HCT116 (cell line): ENCODE measurements at regions not wholly inside any gene's neighbourhood (a gene's known extent, or its start where the extent isn't known, plus 50 kb on each side); places are given as distances from the start of the nearest gene placed in this dataset.

ENCODE experiments used
- ATAC-seq: fragments of 200-7000 bp; cut with Tn5 transposase; 2 replicates; pipeline ENCODE4 v1.9.1; 2020; ENCODE audit warnings: mild to moderate bottlenecking, moderate library complexity
- BruUV-seq: library from RNA; stranded (reverse); fragments of 400-500 nt; replicated peaks from 2 replicates; lab custom pipeline; 2021; lab: Mats Ljungman, UMichigan
- CTCF ChIA-PET: fragments of 300-600 bp; sonication (Branson Sonifier 250); formaldehyde crosslinking; loops from one replicate; lab custom pipeline; 2021; ENCODE audit warnings: antibody characterized with exemption; lab: Charles Lee
- POLR2A ChIA-PET: fragments of 300-600, 350-600 bp; sonication (Branson Sonifier 250); formaldehyde crosslinking; loops from one replicate; lab custom pipeline; 2021; ENCODE audit warnings: antibody characterized with exemption; lab: Charles Lee
- RAD21 ChIA-PET, 2 experiments: fragments of 300-600 bp; sonication (Branson Sonifier 250); formaldehyde crosslinking; loops; one replicate each; lab custom pipeline; 2023; ENCODE audit warnings: low total read pairs in 2 of 2; ENCODE audit not compliant: uncharacterized antibody in 2 of 2, unreplicated experiment in 2 of 2, low non-redundant PET in 1 of 2; lab: Charles Lee
- DNase-seq: peaks from one replicate; pipeline ENCODE4 v3.0.0-alpha.2; 2010; ENCODE audit warnings: low read depth, low spot score
- H2AFZ ChIP-seq: fragments of 200-600 bp; shearing (Covaris generic), sonication (generic); 2 replicates; pipeline ENCODE4 v1.6.1; 2017; ENCODE audit warnings: low read depth, mixed run types, mixed read lengths, antibody characterized with exemption, low read length; ENCODE audit not compliant: poor library complexity, severe bottlenecking
- H3K27ac ChIP-seq: 2 replicates; pipeline ENCODE4 v1.5.1; 2012; ENCODE audit warnings: low read depth, low read length
- H3K27me3 ChIP-seq: fragments of 200-600 bp; sonication (generic); 2 replicates; pipeline ENCODE4 v1.6.1; 2016; ENCODE audit warnings: mixed run types, low read length, mixed read lengths; ENCODE audit not compliant: insufficient read depth
- H3K36me3 ChIP-seq, 2 experiments: fragments of 200-500 bp in 1 of 2; fragments of 200-600 bp in 1 of 2; sonication (Bioruptor generic) in 1 of 2; sonication (generic) in 1 of 2; 2 replicates each; pipeline versions ENCODE4 v1.5.1 to v1.6.1; 2014 to 2016; ENCODE audit warnings: low read length in 2 of 2, inconsistent platforms in 1 of 2, mixed read lengths in 1 of 2, mixed run types in 1 of 2; ENCODE audit not compliant: insufficient read depth in 2 of 2, control insufficient read depth in 1 of 2
- H3K4me1 ChIP-seq, 2 experiments: fragments of 200-600 bp in 1 of 2; sonication (generic) in 1 of 2; 2 replicates each; pipeline versions ENCODE4 v1.5.1 to v1.6.1; 2012 to 2017; ENCODE audit warnings: low read length in 2 of 2, inconsistent platforms in 1 of 2, mild to moderate bottlenecking in 1 of 2, mixed read lengths in 1 of 2, mixed run types in 1 of 2, moderate library complexity in 1 of 2; ENCODE audit not compliant: insufficient read depth in 2 of 2, control insufficient read depth in 1 of 2
- H3K4me2 ChIP-seq: fragments of 200-600 bp; sonication (generic); 2 replicates; pipeline ENCODE4 v1.6.1; 2017; ENCODE audit warnings: mixed run types, low read length, mixed read lengths
- H3K4me3 ChIP-seq, 2 experiments: fragments of 200-600 bp in 1 of 2; sonication (generic) in 1 of 2; replicated peaks in 1 of 2; 2 replicates each; pipeline ENCODE4 v1.5.1; 2011 to 2016; ENCODE audit warnings: low read length in 2 of 2, control low read depth in 1 of 2, low read depth in 1 of 2, mild to moderate bottlenecking in 1 of 2, mixed read lengths in 1 of 2, mixed run types in 1 of 2
- H3K79me2 ChIP-seq: fragments of 200-600 bp; sonication (generic); 2 replicates; pipeline ENCODE4 v1.6.1; 2017; ENCODE audit warnings: mild to moderate bottlenecking, mixed run types, low read length, moderate library complexity, mixed read lengths; ENCODE audit not compliant: insufficient read depth
- H3K9ac ChIP-seq: fragments of 200-600 bp; sonication (generic); 2 replicates; pipeline ENCODE4 v1.6.1; 2016; ENCODE audit warnings: low read length, mixed read lengths
- H3K9me2 ChIP-seq: fragments of 200-600 bp; sonication (generic), shearing (Covaris generic); 2 replicates; pipeline ENCODE4 v1.6.1; 2017; ENCODE audit warnings: mixed run types, mild to moderate bottlenecking, moderate library complexity; ENCODE audit not compliant: insufficient read depth
- H3K9me3 ChIP-seq, 2 experiments: fragments of 200-500 bp in 1 of 2; fragments of 200-600 bp in 1 of 2; sonication (Bioruptor generic) in 1 of 2; sonication (generic) in 1 of 2; 2 replicates each; pipeline ENCODE4 v1.6.1; 2014 to 2017; ENCODE audit warnings: low read length in 2 of 2, mixed read lengths in 2 of 2, inconsistent platforms in 1 of 2, low read depth in 1 of 2, mild to moderate bottlenecking in 1 of 2, mixed run types in 1 of 2, moderate library complexity in 1 of 2; ENCODE audit not compliant: control insufficient read depth in 1 of 2, insufficient read depth in 1 of 2
- H4K20me1 ChIP-seq: fragments of 200-600 bp; sonication (generic), shearing (Covaris generic); 2 replicates; pipeline ENCODE4 v1.6.1; 2017; ENCODE audit warnings: mixed run types, mild to moderate bottlenecking, moderate library complexity; ENCODE audit not compliant: insufficient read depth
- EZH2 ChIP-seq: fragments of 200-600 bp; sonication (generic); IDR thresholded peaks from 2 replicates; pipeline ENCODE4 v1.6.1; 2017; ENCODE audit warnings: antibody characterized with exemption, mixed run types
- FOSL1 ChIP-seq: IDR thresholded peaks from 2 replicates; pipeline ENCODE4 v1.6.1; 2012; ENCODE audit warnings: low read depth
- JUND ChIP-seq: IDR thresholded peaks from 2 replicates; pipeline ENCODE4 v1.6.1; 2012
- POLR2A ChIP-seq: IDR thresholded peaks from 2 replicates; pipeline ENCODE4 v1.7.0; 2011; ENCODE audit warnings: borderline replicate concordance; ENCODE audit not compliant: insufficient read depth, insufficient read length; ENCODE audit errors: extremely low read depth
- SIN3A ChIP-seq: IDR thresholded peaks from 2 replicates; pipeline ENCODE4 v1.6.1; 2012; ENCODE audit warnings: low read depth
- SP1 ChIP-seq: IDR thresholded peaks from 2 replicates; pipeline ENCODE4 v1.6.1; 2012; ENCODE audit warnings: low read depth
- TCF7L2 ChIP-seq: IDR thresholded peaks from 2 replicates; pipeline ENCODE4 v1.7.0; 2011; ENCODE audit warnings: borderline replicate concordance, inconsistent platforms; ENCODE audit not compliant: insufficient read depth, insufficient read length; ENCODE audit errors: extremely low read depth
- YY1 ChIP-seq: IDR thresholded peaks from 2 replicates; pipeline ENCODE4 v1.6.1; 2011; ENCODE audit warnings: low read length, low read depth, moderate library complexity, mild to moderate bottlenecking; ENCODE audit not compliant: insufficient replicate concordance; ENCODE audit errors: extremely low read depth
- ZNF274 ChIP-seq: fragments of 200-500 bp; sonication (Bioruptor generic); IDR thresholded peaks from 2 replicates; pipeline ENCODE4 v1.6.1; 2014; ENCODE audit warnings: mild to moderate bottlenecking, low read depth, low read length, inconsistent platforms
- intact Hi-C: fragments of 100-400 bp; cut with micrococcal nuclease; formaldehyde crosslinking; loops from 2 replicates; pipeline ENCODE4 v1.10.0; 2022
- TF ChIP-seq, protein P1 (sequence below), 3 experiments: fragments of 200-600 bp in 1 of 3; sonication (generic) in 1 of 3; IDR thresholded peaks in 2 of 3; conservative IDR thresholded peaks in 1 of 3; 2 replicates each; pipeline ENCODE4 v1.5.1; 2012 to 2017; ENCODE audit warnings: low read depth in 2 of 3, low read length in 2 of 3, antibody characterized with exemption in 1 of 3, borderline replicate concordance in 1 of 3, control low read depth in 1 of 3, mild to moderate bottlenecking in 1 of 3, mixed read lengths in 1 of 3, mixed run types in 1 of 3, moderate library complexity in 1 of 3; ENCODE audit not compliant: insufficient read depth in 1 of 3
- TF ChIP-seq, protein P2 (sequence below): IDR thresholded peaks from 2 replicates; pipeline ENCODE4 v1.6.1; 2012; ENCODE audit warnings: low read depth

DNA sequence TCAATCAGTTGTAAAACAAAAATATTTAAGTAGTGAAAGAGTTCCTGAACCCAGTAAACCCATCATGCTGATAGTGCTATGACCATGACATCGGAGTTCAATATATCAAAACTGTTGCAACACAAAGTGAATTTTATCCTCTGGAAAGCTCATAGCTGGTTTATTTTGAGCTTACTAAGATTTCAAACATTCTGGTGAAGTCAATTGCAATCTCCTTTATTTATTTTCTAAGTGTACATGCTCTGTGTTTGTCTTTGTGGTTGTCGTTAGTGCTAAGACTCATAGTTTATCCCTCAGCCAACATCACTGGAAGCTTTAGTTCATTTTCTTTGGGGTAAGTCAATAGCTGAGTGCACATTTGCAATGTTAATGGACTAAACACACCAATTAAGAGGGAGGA is 91.9 kb downstream of the QPCT start:
- no peaks in the 10 kb centered on the region for H3K9me2 ChIP-seq
- H3K9ac ChIP-seq = no peak overlapping the region
- intact Hi-C loops = no loop called here
- ChIA-PET CTCF (no interaction called here), RAD21 (no interaction called here), POLR2A (no interaction called here)
- ATAC-seq (no peak), DNase-seq (no peak)
- H2AFZ ChIP-seq = no peak overlapping the region
- no peak for TF ChIP-seq TCF7L2
- no peak for TF ChIP-seq ZNF274
- TF ChIP-seq EZH2 = no peak
- TF ChIP-seq YY1 = no peak
- no peaks in the 10 kb centered on the region for H3K79me2 ChIP-seq
- no peaks in the 10 kb centered on the region for H4K20me1 ChIP-seq
- no peaks in the 10 kb centered on the region for H3K36me3 ChIP-seq
- H3K9me3 ChIP-seq = no peaks in the 10 kb centered on the region
- H3K27me3 ChIP-seq = no peaks in the 10 kb centered on the region
- no peak overlapping the region for H3K4me3 ChIP-seq
- H3K4me2 ChIP-seq = no peak overlapping the region
- H3K27ac ChIP-seq = no peak overlapping the region
- BruUV-seq = no TSS peak
- H3K4me1 ChIP-seq = no peaks in the 10 kb centered on the region

DNA sequence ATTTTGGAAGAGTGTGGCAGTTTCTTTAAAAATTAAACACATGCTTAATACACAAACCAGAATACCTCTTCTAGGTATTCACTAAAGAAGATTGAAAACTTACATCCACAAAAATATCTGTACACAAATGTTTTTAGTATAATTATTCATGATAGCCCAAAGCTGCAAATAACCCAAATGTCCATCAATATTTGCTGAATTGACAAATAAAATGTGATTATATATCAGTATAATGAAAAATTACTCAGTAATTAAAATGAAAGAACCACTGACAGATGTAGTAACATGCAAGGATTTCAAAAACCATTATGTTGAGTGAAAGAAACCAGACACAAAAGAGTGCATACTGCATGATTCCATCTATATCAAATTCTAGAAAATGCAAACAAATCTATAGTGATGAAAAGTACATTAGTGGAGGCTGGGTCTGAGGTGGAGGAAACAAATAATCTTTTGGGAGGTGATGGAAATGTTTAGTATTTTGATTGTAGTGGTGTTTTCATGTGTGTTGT is 94.8 kb downstream of the QPCT start:
- no peak for DNase-seq
- intact Hi-C loops = no loop called here
- H2AFZ ChIP-seq = no peak overlapping the region
- H3K9me3 ChIP-seq = no peaks in the 10 kb centered on the region
- H3K27ac ChIP-seq = no peak overlapping the region
- no peak overlapping the region for H3K9ac ChIP-seq
- ATAC-seq = no peak
- ChIA-PET RAD21 (no interaction called here), POLR2A (no interaction called here), CTCF (no interaction called here)
- H3K4me2 ChIP-seq = no peak overlapping the region
- H3K36me3 ChIP-seq = no peaks in the 10 kb centered on the region
- no peak for TF ChIP-seq SIN3A
- no peak for TF ChIP-seq SP1
- no peak for TF ChIP-seq JUND
- no peak for TF ChIP-seq POLR2A
- no peak for TF ChIP-seq ZNF274
- no peak for TF ChIP-seq FOSL1
- TF ChIP-seq TCF7L2 = no peak
- TF ChIP-seq, protein P1, sequence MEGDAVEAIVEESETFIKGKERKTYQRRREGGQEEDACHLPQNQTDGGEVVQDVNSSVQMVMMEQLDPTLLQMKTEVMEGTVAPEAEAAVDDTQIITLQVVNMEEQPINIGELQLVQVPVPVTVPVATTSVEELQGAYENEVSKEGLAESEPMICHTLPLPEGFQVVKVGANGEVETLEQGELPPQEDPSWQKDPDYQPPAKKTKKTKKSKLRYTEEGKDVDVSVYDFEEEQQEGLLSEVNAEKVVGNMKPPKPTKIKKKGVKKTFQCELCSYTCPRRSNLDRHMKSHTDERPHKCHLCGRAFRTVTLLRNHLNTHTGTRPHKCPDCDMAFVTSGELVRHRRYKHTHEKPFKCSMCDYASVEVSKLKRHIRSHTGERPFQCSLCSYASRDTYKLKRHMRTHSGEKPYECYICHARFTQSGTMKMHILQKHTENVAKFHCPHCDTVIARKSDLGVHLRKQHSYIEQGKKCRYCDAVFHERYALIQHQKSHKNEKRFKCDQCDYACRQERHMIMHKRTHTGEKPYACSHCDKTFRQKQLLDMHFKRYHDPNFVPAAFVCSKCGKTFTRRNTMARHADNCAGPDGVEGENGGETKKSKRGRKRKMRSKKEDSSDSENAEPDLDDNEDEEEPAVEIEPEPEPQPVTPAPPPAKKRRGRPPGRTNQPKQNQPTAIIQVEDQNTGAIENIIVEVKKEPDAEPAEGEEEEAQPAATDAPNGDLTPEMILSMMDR (IDR thresholded peaks at IDR 0.05 in 2 of 3, conservative IDR thresholded peaks at IDR 0.05 in 1 of 3; ENCODE audit: borderline replicate concordance in 1 of 3, insufficient read depth in 1 of 3, low read depth in 2 of 3, low read length in 2 of 3) = no peak
- TF ChIP-seq, protein P2, sequence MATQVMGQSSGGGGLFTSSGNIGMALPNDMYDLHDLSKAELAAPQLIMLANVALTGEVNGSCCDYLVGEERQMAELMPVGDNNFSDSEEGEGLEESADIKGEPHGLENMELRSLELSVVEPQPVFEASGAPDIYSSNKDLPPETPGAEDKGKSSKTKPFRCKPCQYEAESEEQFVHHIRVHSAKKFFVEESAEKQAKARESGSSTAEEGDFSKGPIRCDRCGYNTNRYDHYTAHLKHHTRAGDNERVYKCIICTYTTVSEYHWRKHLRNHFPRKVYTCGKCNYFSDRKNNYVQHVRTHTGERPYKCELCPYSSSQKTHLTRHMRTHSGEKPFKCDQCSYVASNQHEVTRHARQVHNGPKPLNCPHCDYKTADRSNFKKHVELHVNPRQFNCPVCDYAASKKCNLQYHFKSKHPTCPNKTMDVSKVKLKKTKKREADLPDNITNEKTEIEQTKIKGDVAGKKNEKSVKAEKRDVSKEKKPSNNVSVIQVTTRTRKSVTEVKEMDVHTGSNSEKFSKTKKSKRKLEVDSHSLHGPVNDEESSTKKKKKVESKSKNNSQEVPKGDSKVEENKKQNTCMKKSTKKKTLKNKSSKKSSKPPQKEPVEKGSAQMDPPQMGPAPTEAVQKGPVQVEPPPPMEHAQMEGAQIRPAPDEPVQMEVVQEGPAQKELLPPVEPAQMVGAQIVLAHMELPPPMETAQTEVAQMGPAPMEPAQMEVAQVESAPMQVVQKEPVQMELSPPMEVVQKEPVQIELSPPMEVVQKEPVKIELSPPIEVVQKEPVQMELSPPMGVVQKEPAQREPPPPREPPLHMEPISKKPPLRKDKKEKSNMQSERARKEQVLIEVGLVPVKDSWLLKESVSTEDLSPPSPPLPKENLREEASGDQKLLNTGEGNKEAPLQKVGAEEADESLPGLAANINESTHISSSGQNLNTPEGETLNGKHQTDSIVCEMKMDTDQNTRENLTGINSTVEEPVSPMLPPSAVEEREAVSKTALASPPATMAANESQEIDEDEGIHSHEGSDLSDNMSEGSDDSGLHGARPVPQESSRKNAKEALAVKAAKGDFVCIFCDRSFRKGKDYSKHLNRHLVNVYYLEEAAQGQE = no peak
- TF ChIP-seq YY1 = no peak
- TF ChIP-seq EZH2 = no peak
- H3K4me3 ChIP-seq = no peak overlapping the region
- H3K4me1 ChIP-seq = no peaks in the 10 kb centered on the region
- no TSS peak for BruUV-seq
- no peaks in the 10 kb centered on the region for H3K27me3 ChIP-seq
- H4K20me1 ChIP-seq = no peaks in the 10 kb centered on the region
- no peaks in the 10 kb centered on the region for H3K9me2 ChIP-seq
- H3K79me2 ChIP-seq = no peaks in the 10 kb centered on the region
